Memory B cell (primary cell): ENCODE measurements at regions not wholly inside any gene's neighbourhood (a gene's known extent, or its start where the extent isn't known, plus 50 kb on each side); places are given as distances from the start of the nearest gene placed in this dataset.

ENCODE experiments used
- ATAC-seq: fragments of 150-1000 bp; cut with Tn5 transposase; 2 replicates; pipeline ENCODE4 v1.10.0; 2021; ENCODE audit warnings: low read depth, mild to moderate bottlenecking, moderate library complexity
- DNase-seq, 2 donors: peaks; one replicate each; pipeline ENCODE4 v3.0.0; 2022; ENCODE audit warnings: low spot score in 2 of 2
- H3K27ac Mint-ChIP-seq: one replicate; pipeline ENCODE4 v1.8.0; 2022; ENCODE audit warnings: mild to moderate bottlenecking, moderate library complexity, mixed read lengths
- H3K27me3 Mint-ChIP-seq: one replicate; pipeline ENCODE4 v1.8.0; 2022; ENCODE audit warnings: mixed read lengths
- H3K36me3 Mint-ChIP-seq: one replicate; pipeline ENCODE4 v1.8.0; 2022; ENCODE audit warnings: mild to moderate bottlenecking, mixed read lengths
- H3K4me1 Mint-ChIP-seq: one replicate; pipeline ENCODE4 v1.8.0; 2022; ENCODE audit warnings: mixed read lengths
- H3K4me3 Mint-ChIP-seq: one replicate; pipeline ENCODE4 v1.8.0; 2022; ENCODE audit warnings: mild to moderate bottlenecking, moderate library complexity, mixed read lengths
- H3K9me3 Mint-ChIP-seq: one replicate; pipeline ENCODE4 v1.8.0; 2022; ENCODE audit warnings: mixed read lengths

- ATAC-seq (peak; percentile 24), DNase-seq (no peak)
- Mint-ChIP-seq H3K27me3 (no peaks in the 10 kb centered on the region), H3K4me1 (peaks cover 2% of the 10 kb centered on the region), H3K9me3 (no peaks in the 10 kb centered on the region), H3K36me3 (peaks cover 4% of the 10 kb centered on the region), H3K4me3 (no peak overlapping the region), H3K27ac (no peak overlapping the region)
These were observed 157.7 kb upstream of the POU5F2 start for GRCh38 chr5:93899026-93899600.

- no peaks in the 10 kb centered on the region for H3K27me3 Mint-ChIP-seq
- DNase-seq (no peak), ATAC-seq (no peak)
- H3K36me3 Mint-ChIP-seq: peaks cover 4% of the 10 kb centered on the region
- no peak overlapping the region for H3K4me3 Mint-ChIP-seq
- H3K27ac Mint-ChIP-seq: no peak overlapping the region
- H3K9me3 Mint-ChIP-seq: no peaks in the 10 kb centered on the region
- H3K4me1 Mint-ChIP-seq: peaks cover 2% of the 10 kb centered on the region
These were observed 153.4 kb upstream of the POU5F2 start for GRCh38 chr5:93894601-93895354.

GRCh38 chr5:93893075-93893474 lies 151.7 kb upstream of the POU5F2 start:
- no peak for DNase-seq
- no peaks in the 10 kb centered on the region for H3K9me3 Mint-ChIP-seq
- H3K27me3 Mint-ChIP-seq: no peaks in the 10 kb centered on the region
- ATAC-seq: no peak
- H3K36me3 Mint-ChIP-seq: peaks cover 4% of the 10 kb centered on the region
- H3K4me3 Mint-ChIP-seq: no peak overlapping the region
- peaks cover 2% of the 10 kb centered on the region for H3K4me1 Mint-ChIP-seq
- H3K27ac Mint-ChIP-seq: no peak overlapping the region

- Mint-ChIP-seq H3K27ac (no peak overlapping the region), H3K4me1 (peaks cover 2% of the 10 kb centered on the region), H3K4me3 (no peak overlapping the region), H3K36me3 (peaks cover 4% of the 10 kb centered on the region), H3K27me3 (no peaks in the 10 kb centered on the region), H3K9me3 (no peaks in the 10 kb centered on the region)
- ATAC-seq: no peak
- DNase-seq: no peak
These were observed 151.1 kb upstream of the POU5F2 start for GRCh38 chr5:93892481-93892880.

GRCh38 chr5:93891491-93892480 lies 150.4 kb upstream of the POU5F2 start:
- ATAC-seq (no peak), DNase-seq (no peak)
- Mint-ChIP-seq H3K4me3 (no peak overlapping the region), H3K9me3 (no peaks in the 10 kb centered on the region), H3K27ac (no peak overlapping the region), H3K36me3 (peaks cover 5% of the 10 kb centered on the region), H3K27me3 (no peaks in the 10 kb centered on the region), H3K4me1 (peaks cover 5% of the 10 kb centered on the region)

GRCh38 chr5:93890657-93891056 lies 149.3 kb upstream of the POU5F2 start:
- Mint-ChIP-seq H3K27me3 (no peaks in the 10 kb centered on the region), H3K27ac (no peak overlapping the region), H3K9me3 (no peaks in the 10 kb centered on the region), H3K4me3 (no peak overlapping the region), H3K4me1 (peaks cover 8% of the 10 kb centered on the region), H3K36me3 (peaks cover 6% of the 10 kb centered on the region)
- no peak for DNase-seq
- no peak for ATAC-seq

- no peak for ATAC-seq
- Mint-ChIP-seq H3K4me3 (no peak overlapping the region), H3K9me3 (no peaks in the 10 kb centered on the region), H3K4me1 (peaks cover 12% of the 10 kb centered on the region), H3K27ac (no peak overlapping the region), H3K27me3 (no peaks in the 10 kb centered on the region), H3K36me3 (peaks cover 3% of the 10 kb centered on the region)
- no peak for DNase-seq
These were observed 146.3 kb upstream of the POU5F2 start for GRCh38 chr5:93887678-93888077.

GRCh38 chr5:93886917-93887361 lies 145.5 kb upstream of the POU5F2 start:
- Mint-ChIP-seq H3K4me3 (no peak overlapping the region), H3K27me3 (no peaks in the 10 kb centered on the region), H3K36me3 (peaks cover 3% of the 10 kb centered on the region), H3K9me3 (no peaks in the 10 kb centered on the region), H3K4me1 (peaks cover 12% of the 10 kb centered on the region), H3K27ac (no peak overlapping the region)
- DNase-seq (no peak), ATAC-seq (no peak)

- Mint-ChIP-seq H3K4me3 (no peak overlapping the region), H3K27ac (no peak overlapping the region), H3K36me3 (peaks cover 5% of the 10 kb centered on the region), H3K9me3 (no peaks in the 10 kb centered on the region), H3K27me3 (no peaks in the 10 kb centered on the region), H3K4me1 (peaks cover 12% of the 10 kb centered on the region)
- no peak for DNase-seq
- ATAC-seq: no peak
These were observed 144.9 kb upstream of the POU5F2 start for GRCh38 chr5:93886098-93886806.

GRCh38 chr5:93884254-93884653 lies 142.9 kb upstream of the POU5F2 start:
- Mint-ChIP-seq H3K36me3 (peaks cover 10% of the 10 kb centered on the region), H3K4me1 (peaks cover 15% of the 10 kb centered on the region), H3K27me3 (no peaks in the 10 kb centered on the region), H3K27ac (no peak overlapping the region), H3K4me3 (no peak overlapping the region), H3K9me3 (no peaks in the 10 kb centered on the region)
- ATAC-seq (no peak), DNase-seq (no peak)

GRCh38 chr5:93883459-93883858 lies 142.1 kb upstream of the POU5F2 start:
- no peak for DNase-seq
- Mint-ChIP-seq H3K9me3 (no peaks in the 10 kb centered on the region), H3K27me3 (no peaks in the 10 kb centered on the region), H3K27ac (no peak overlapping the region), H3K4me3 (no peak overlapping the region), H3K4me1 (peaks cover 15% of the 10 kb centered on the region), H3K36me3 (peaks cover 16% of the 10 kb centered on the region)
- no peak for ATAC-seq

- Mint-ChIP-seq H3K27me3 (no peaks in the 10 kb centered on the region), H3K36me3 (peaks cover 29% of the 10 kb centered on the region)
These were observed 134.3 kb upstream of the POU5F2 start for GRCh38 chr5:93875693-93876092.

GRCh38 chr5:93874491-93874890 lies 133.1 kb upstream of the POU5F2 start:
- DNase-seq (no peak), ATAC-seq (no peak)
- H3K27me3 Mint-ChIP-seq: no peaks in the 10 kb centered on the region
- H3K36me3 Mint-ChIP-seq: peaks cover 33% of the 10 kb centered on the region
- no peaks in the 10 kb centered on the region for H3K9me3 Mint-ChIP-seq
- peaks cover 5% of the 10 kb centered on the region for H3K4me1 Mint-ChIP-seq
- H3K4me3 Mint-ChIP-seq: no peak overlapping the region
- H3K27ac Mint-ChIP-seq: no peak overlapping the region

More at GRCh38 chr5:93875693-93876092, 134.3 kb upstream of the POU5F2 start:
- peaks cover 5% of the 10 kb centered on the region for H3K4me1 Mint-ChIP-seq
- DNase-seq: no peak
- no peak overlapping the region for H3K4me3 Mint-ChIP-seq
- H3K9me3 Mint-ChIP-seq: no peaks in the 10 kb centered on the region
- no peak for ATAC-seq
- H3K27ac Mint-ChIP-seq: no peak overlapping the region
